Tibial nerve (tissue), 4 donors: ENCODE measurements at regions not wholly inside any gene's neighbourhood (a gene's known extent, or its start where the extent isn't known, plus 50 kb on each side); places are given as distances from the start of the nearest gene placed in this dataset.

Experiments used
- EP300 ChIP-seq, 2 donors: sonication (generic); formaldehyde crosslinking; IDR thresholded peaks; one replicate each; pipeline ENCODE4 v1.6.1; 2017; ENCODE audit warnings: antibody characterized with exemption in 2 of 2, mild to moderate bottlenecking in 1 of 2
- TF ChIP-seq, protein P1 (sequence below), 5 experiments: fragments of 200-600 bp in 3 of 5; fragments of 450-650 bp in 2 of 5; sonication (generic) in 3 of 5; IDR thresholded peaks; one replicate each; pipeline ENCODE4 v1.5.1; 2016 to 2019; ENCODE audit warnings: antibody characterized with exemption in 5 of 5, mild to moderate bottlenecking in 3 of 5, moderate library complexity in 2 of 5

- TF ChIP-seq, protein P1, sequence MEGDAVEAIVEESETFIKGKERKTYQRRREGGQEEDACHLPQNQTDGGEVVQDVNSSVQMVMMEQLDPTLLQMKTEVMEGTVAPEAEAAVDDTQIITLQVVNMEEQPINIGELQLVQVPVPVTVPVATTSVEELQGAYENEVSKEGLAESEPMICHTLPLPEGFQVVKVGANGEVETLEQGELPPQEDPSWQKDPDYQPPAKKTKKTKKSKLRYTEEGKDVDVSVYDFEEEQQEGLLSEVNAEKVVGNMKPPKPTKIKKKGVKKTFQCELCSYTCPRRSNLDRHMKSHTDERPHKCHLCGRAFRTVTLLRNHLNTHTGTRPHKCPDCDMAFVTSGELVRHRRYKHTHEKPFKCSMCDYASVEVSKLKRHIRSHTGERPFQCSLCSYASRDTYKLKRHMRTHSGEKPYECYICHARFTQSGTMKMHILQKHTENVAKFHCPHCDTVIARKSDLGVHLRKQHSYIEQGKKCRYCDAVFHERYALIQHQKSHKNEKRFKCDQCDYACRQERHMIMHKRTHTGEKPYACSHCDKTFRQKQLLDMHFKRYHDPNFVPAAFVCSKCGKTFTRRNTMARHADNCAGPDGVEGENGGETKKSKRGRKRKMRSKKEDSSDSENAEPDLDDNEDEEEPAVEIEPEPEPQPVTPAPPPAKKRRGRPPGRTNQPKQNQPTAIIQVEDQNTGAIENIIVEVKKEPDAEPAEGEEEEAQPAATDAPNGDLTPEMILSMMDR (IDR thresholded peaks at IDR 0.05): no peak
- TF ChIP-seq EP300 (IDR thresholded peaks at IDR 0.05): no peak
Measured at GRCh38 chr6:43940071-43940392, 170.0 kb downstream of the VEGFA start.
